OCI-LY3 (cell line): ENCODE measurements at regions not wholly inside any gene's neighbourhood (a gene's known extent, or its start where the extent isn't known, plus 50 kb on each side); places are given as distances from the start of the nearest gene placed in this dataset.
"Not testable (repeated sequence)": the region's sequence is repeated elsewhere in the genome, so short reads cannot be mapped to it uniquely, and the experiment has no call there.

ENCODE experiments used
- EZH2phosphoT487 ChIP-seq: fragments of 200-600 bp; shearing (Covaris generic); IDR thresholded peaks from 2 replicates; pipeline ENCODE4 v1.6.1; 2018; ENCODE audit warnings: antibody characterized with exemption, mixed run types, low read depth
- TF ChIP-seq, protein P1 (sequence below): fragments of 200-600, 300-600 bp; sonication (generic); IDR thresholded peaks from 2 replicates; pipeline ENCODE4 v1.5.1; 2014; ENCODE audit warnings: antibody characterized with exemption, low read length, low read depth

- TF ChIP-seq, protein P1, sequence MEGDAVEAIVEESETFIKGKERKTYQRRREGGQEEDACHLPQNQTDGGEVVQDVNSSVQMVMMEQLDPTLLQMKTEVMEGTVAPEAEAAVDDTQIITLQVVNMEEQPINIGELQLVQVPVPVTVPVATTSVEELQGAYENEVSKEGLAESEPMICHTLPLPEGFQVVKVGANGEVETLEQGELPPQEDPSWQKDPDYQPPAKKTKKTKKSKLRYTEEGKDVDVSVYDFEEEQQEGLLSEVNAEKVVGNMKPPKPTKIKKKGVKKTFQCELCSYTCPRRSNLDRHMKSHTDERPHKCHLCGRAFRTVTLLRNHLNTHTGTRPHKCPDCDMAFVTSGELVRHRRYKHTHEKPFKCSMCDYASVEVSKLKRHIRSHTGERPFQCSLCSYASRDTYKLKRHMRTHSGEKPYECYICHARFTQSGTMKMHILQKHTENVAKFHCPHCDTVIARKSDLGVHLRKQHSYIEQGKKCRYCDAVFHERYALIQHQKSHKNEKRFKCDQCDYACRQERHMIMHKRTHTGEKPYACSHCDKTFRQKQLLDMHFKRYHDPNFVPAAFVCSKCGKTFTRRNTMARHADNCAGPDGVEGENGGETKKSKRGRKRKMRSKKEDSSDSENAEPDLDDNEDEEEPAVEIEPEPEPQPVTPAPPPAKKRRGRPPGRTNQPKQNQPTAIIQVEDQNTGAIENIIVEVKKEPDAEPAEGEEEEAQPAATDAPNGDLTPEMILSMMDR: not testable (repeated sequence)
- TF ChIP-seq EZH2phosphoT487: not testable (repeated sequence)
Observed at GRCh38 chr4:137783923-137784322, 251.6 kb upstream of the PCDH18 start.
